ENCODE measurements at regions not wholly inside any gene's neighbourhood (a gene's known extent, or its start where the extent isn't known, plus 50 kb on each side); places are given as distances from the start of the nearest gene placed in this dataset.
"Not testable (repeated sequence)": the region's sequence is repeated elsewhere in the genome, so short reads cannot be mapped to it uniquely, and the experiment has no call there.

DNA sequence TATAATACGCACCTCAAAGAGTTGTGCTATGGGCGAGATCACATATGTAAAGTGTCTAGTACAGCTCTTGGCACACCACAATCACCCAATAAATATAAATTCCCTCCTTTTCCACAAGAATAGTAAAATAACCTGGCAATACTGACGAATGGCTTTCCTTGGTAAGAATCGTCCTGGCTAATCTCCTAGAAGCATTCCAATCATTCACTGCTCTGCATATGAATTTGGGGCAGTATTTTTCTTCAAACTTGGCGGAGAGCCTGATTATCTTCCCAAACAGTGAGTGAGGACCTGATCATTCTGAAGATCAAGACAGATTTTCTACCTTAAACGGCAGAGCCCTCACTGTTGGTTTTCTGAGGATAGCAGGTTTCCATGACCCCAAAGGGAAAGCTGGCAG, 96.0 kb downstream of the TMEM215 start:
- Histone ChIP-seq H3K4me3 (no peak overlapping the region), H3K36me3 (no peaks in the 10 kb centered on the region), H3K4me1 (no peaks in the 10 kb centered on the region), H3K27me3 (no peaks in the 10 kb centered on the region), H3K9me3 (no peaks in the 10 kb centered on the region), H3K27ac (no peak overlapping the region)
- TF ChIP-seq, protein P1, sequence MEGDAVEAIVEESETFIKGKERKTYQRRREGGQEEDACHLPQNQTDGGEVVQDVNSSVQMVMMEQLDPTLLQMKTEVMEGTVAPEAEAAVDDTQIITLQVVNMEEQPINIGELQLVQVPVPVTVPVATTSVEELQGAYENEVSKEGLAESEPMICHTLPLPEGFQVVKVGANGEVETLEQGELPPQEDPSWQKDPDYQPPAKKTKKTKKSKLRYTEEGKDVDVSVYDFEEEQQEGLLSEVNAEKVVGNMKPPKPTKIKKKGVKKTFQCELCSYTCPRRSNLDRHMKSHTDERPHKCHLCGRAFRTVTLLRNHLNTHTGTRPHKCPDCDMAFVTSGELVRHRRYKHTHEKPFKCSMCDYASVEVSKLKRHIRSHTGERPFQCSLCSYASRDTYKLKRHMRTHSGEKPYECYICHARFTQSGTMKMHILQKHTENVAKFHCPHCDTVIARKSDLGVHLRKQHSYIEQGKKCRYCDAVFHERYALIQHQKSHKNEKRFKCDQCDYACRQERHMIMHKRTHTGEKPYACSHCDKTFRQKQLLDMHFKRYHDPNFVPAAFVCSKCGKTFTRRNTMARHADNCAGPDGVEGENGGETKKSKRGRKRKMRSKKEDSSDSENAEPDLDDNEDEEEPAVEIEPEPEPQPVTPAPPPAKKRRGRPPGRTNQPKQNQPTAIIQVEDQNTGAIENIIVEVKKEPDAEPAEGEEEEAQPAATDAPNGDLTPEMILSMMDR (IDR thresholded peaks at IDR 0.05): no peak
- TF ChIP-seq POLR2A (IDR thresholded peaks at IDR 0.05): no peak
- intact Hi-C loops (cut with DNase I): no loop called here
- ATAC-seq: no peak
- DNase-seq: no peak
- WGBS (ENCODE audit: insufficient coverage, low coverage, low lambda C conversion rate, missing lambda C conversion rate): 52% methylated on average over 6 of the region's 6 CpGs

DNA sequence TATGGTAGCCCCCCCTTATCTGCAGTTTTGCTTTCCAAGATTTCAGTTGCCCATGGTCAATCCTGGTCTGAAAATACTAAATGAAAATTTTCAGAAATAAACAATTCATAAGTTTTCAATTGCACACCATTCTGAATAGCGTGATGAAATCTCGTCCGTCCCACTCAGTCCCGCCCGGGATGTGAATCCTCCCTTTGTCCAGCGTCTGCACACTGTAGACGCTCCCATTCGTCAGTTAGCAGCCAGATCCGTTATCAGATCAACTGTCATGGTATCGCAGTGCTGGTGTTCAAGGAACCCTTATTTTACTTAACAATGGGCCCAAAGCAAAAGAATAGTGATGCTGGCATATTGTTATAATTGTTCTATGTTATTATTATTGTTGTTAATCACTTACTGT, 98.6 kb downstream of the TMEM215 start:
- Histone ChIP-seq H3K27me3 (no peaks in the 10 kb centered on the region), H3K4me3 (no peak overlapping the region), H3K4me1 (no peaks in the 10 kb centered on the region), H3K9me3 (no peaks in the 10 kb centered on the region), H3K27ac (no peak overlapping the region), H3K36me3 (no peaks in the 10 kb centered on the region)
- TF ChIP-seq, protein P1 (IDR thresholded peaks at IDR 0.05): no peak
- DNase-seq: no peak
- intact Hi-C loops (cut with DNase I): no loop called here
- whole genome bisulfite sequencing (ENCODE audit: insufficient coverage, low coverage, low lambda C conversion rate, missing lambda C conversion rate): 81% methylated on average over 9 of the region's 10 CpGs
- ATAC-seq: no peak

DNA sequence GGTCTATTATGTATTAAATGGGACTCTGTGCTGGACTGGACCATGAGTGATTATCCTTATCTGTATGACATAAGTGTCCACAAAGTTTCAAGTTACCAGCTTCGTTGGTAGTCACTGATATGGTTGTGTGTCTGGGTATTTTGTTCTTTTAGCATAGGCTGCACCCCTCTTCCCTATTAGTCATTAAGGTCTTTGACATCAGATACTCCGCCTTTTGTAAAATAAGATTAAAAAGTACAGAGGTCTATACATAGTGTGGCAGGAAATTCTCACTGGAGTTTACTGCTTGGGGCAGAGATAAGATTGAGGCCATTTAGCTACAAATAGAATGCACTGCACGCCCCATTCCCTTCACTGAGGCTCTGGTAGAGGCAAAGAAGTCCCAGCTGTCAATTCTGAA, 99.4 kb downstream of the TMEM215 start:
- no peak for DNase-seq
- Histone ChIP-seq H3K4me1 (no peaks in the 10 kb centered on the region), H3K36me3 (no peaks in the 10 kb centered on the region), H3K27ac (no peak overlapping the region), H3K9me3 (no peaks in the 10 kb centered on the region), H3K4me3 (no peak overlapping the region), H3K27me3 (no peaks in the 10 kb centered on the region)
- ATAC-seq: peak in 1 of 4 donors; percentile 45
- 5% methylated on average over 3 of the region's 3 CpGs for WGBS (ENCODE audit: insufficient coverage, low coverage, low lambda C conversion rate, missing lambda C conversion rate)
- no peak for TF ChIP-seq POLR2A (IDR thresholded peaks at IDR 0.05)
- TF ChIP-seq, protein P1 (IDR thresholded peaks at IDR 0.05): no peak
- intact Hi-C loops (cut with DNase I): no loop called here

DNA sequence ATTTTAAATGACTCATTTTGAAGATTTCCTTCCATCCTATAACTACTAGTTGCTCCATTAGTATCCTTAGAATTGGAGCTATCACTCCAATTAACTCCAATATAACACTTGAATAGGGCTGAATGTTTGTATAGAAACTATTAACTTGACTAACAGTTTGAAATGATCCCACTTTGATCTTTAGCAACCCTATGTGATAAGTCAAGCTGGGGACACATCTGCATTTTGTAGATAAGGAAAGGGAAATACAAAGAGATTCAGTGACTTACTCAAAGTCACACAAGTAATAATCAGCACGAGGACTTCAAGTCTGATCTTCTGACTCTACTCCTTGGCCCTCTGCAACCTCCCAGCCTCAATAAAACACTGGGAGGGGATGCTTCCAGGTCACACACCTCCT, 101.1 kb downstream of the TMEM215 start:
- H3K36me3 ChIP-seq: no peaks in the 10 kb centered on the region
- peak in 1 of 4 donors; percentile 39 for ATAC-seq
- H3K27ac ChIP-seq: no peak overlapping the region
- H3K4me1 ChIP-seq: no peaks in the 10 kb centered on the region
- WGBS (ENCODE audit: insufficient coverage, low coverage, low lambda C conversion rate, missing lambda C conversion rate): 17% methylated on average over 1 of the region's 1 CpG
- no peak for TF ChIP-seq POLR2A (IDR thresholded peaks at IDR 0.05)
- TF ChIP-seq, protein P1 (IDR thresholded peaks at IDR 0.05): no peak
- no peaks in the 10 kb centered on the region for H3K27me3 ChIP-seq
- H3K9me3 ChIP-seq: no peaks in the 10 kb centered on the region
- DNase-seq: no peak
- H3K4me3 ChIP-seq: no peak overlapping the region
- intact Hi-C loops (cut with DNase I): no loop called here

DNA sequence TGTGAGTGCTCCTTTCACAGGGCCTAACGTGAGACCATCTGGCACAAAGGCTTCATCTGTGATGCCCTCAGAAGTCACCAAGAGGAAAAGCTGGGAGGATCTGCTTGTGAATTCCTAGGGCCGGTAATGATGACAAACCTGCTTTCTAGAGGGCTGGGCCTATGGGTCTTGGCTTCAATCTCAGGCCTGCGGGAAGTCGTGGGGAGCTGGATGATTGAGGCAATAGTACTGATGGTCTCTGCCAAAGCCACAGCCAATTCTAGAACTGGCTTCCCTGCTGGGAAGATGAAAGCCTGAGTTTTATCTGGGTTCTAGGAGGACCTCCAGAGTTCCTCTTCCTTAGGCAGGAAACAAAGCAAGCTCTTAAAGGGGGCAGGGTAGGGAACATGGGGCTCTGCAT, 102.7 kb downstream of the TMEM215 start:
- TF ChIP-seq, protein P1 (IDR thresholded peaks at IDR 0.05): no peak
- no peak for TF ChIP-seq POLR2A (IDR thresholded peaks at IDR 0.05)
- ATAC-seq (no peak), DNase-seq (no peak)
- no CpG with 5 or more reads among the region's 4 CpGs for WGBS (ENCODE audit: insufficient coverage, low coverage, low lambda C conversion rate, missing lambda C conversion rate)
- Histone ChIP-seq H3K27ac (no peak overlapping the region), H3K27me3 (no peaks in the 10 kb centered on the region), H3K36me3 (no peaks in the 10 kb centered on the region), H3K9me3 (no peaks in the 10 kb centered on the region), H3K4me1 (no peaks in the 10 kb centered on the region), H3K4me3 (no peak overlapping the region)
- intact Hi-C loops (cut with DNase I): no loop called here

DNA sequence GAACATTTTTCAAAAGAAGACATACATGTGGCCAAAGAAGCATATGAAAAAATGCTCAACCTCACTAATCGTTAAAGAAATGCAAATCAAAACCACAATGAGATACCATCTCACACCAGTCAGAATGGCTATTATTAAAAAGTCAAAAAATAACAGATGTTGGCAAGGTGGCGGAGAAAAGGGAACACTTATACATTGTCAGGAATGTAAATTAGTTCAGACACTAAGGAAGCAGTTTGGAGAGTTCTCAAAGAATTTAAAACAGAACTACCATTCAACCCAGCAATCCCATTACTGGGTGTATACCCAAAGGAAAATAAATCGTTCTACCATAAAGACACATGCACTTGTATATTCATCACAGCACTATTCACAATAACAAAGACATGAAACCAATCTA, 106.9 kb downstream of the APTX start:
- H3K4me3 ChIP-seq; H3K4me1 ChIP-seq; H3K36me3 ChIP-seq; DNase-seq; intact Hi-C loops (cut with DNase I); ATAC-seq; H3K27ac ChIP-seq; H3K9me3 ChIP-seq; H3K27me3 ChIP-seq: not testable (repeated sequence)
- 32% methylated on average over 3 of the region's 3 CpGs for WGBS (ENCODE audit: insufficient coverage, low coverage, low lambda C conversion rate, missing lambda C conversion rate)
